ENCODE measurements at regions not wholly inside any gene's neighbourhood (a gene's known extent, or its start where the extent isn't known, plus 50 kb on each side); places are given as distances from the start of the nearest gene placed in this dataset.

- TF ChIP-seq CTCF (IDR thresholded peaks at IDR 0.05; ENCODE audit: insufficient read depth, low read length, poor library complexity, severe bottlenecking) (no peak), EZH2phosphoT487 (conservative IDR thresholded peaks at IDR 0.05; ENCODE audit: low read length) (no peak)
Measured at GRCh38 chr6:104312851-104313250, 546.9 kb downstream of the HACE1 start.
